ENCODE measurements at regions not wholly inside any gene's neighbourhood (a gene's known extent, or its start where the extent isn't known, plus 50 kb on each side); places are given as distances from the start of the nearest gene placed in this dataset.
"Not testable (repeated sequence)": the region's sequence is repeated elsewhere in the genome, so short reads cannot be mapped to it uniquely, and the experiment has no call there.

DNA sequence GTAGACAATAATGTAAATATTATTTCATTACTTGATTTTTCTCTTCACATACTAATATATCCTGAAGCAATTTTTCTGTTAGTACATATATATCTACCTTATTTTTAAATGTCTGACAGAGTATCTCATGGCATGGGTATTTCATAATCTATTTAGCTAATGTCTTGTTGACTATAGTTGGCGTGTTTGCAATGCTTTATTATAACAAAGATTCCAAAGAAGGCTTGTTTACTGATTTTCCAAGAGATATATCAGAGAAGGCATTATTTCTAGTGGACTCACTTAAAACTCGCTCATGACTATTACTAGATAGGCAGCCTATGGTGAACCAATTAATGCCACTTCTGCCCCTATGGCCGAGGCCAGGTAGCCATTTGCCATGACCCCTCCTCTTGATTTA, 152.4 kb upstream of the RORA start:
- Mint-ChIP-seq H3K36me3 (no peaks in the 10 kb centered on the region), H3K9me3 (peaks cover 1 to 5% of the 10 kb centered on the region in 2 donors), H3K27ac (no peak overlapping the region), H3K27me3 (no peaks in the 10 kb centered on the region), H3K4me1 (no peaks in the 10 kb centered on the region), H3K4me3 (no peak overlapping the region)
- DNase-seq (no peak), ATAC-seq (replicated peaks) (no peak)

DNA sequence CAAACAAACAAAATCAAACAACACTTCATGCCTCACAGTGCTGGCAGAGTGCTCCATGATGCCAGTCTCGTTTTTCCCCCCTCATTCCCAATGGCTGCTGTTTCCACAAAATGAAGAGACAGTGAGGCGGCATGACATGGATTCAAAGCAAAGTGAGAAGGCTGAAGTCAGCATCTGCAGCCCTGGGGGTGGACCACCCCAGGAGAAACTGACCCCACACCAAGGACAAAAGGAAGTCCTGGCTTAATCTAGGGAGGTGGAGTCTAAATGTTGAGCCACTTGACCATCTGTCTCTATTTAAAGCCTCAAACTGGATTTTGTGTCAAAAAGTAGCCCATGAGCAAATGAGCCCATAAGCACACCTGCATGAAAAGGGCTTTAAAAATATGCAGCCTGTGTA, 151.2 kb upstream of the RORA start:
- Mint-ChIP-seq H3K4me3 (no peak overlapping the region), H3K27me3 (no peaks in the 10 kb centered on the region), H3K36me3 (no peaks in the 10 kb centered on the region), H3K9me3 (peaks cover 1 to 8% of the 10 kb centered on the region in 2 donors), H3K4me1 (no peaks in the 10 kb centered on the region), H3K27ac (no peak overlapping the region)
- no peak for DNase-seq
- no peak for ATAC-seq (replicated peaks)

DNA sequence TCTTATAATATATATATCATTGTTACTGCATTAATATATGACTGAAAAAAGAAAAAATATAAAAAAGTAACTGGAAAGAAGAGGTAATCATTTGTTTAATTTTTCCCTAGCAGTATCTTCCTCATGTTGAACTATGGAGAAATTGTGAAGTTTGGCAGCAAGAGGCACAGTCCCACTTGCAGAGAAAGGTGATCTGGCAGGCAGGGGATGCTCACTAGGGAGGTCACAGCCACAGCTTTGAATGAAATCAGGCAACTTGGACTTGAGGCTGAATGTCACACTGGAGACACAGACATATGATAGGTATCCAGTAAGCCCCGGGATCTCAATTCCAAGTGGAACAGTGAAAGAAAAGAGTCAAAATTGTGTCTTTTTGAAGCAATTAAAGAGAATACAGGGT, 149.9 kb upstream of the RORA start:
- Mint-ChIP-seq H3K4me1 (no peaks in the 10 kb centered on the region), H3K27ac (no peak overlapping the region), H3K36me3 (no peaks in the 10 kb centered on the region), H3K4me3 (no peak overlapping the region), H3K27me3 (no peaks in the 10 kb centered on the region), H3K9me3 (peaks cover 0 to 3% of the 10 kb centered on the region in 2 donors)
- ATAC-seq (replicated peaks) (no peak), DNase-seq (no peak)

DNA sequence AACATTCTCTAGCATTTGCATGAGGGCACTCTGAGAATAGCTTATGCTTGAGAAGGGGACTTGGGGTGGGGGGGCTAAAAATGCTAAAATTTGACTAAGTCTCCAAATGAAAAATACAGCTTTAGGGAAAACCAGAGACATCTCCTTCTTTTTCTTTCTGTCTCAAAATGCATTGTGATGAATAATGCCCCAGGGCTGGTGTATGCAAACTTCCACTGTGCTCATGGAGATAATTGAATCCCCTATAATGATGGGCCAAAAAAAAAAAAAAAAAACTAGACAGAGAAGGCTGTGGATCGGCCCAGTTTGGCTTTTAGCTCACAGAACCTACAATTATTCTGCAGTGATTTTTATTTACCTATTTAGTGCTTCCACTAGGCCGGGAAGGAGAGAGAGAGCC, 147.9 kb upstream of the RORA start:
- Mint-ChIP-seq H3K9me3 (peaks cover 0 to 7% of the 10 kb centered on the region in 2 donors), H3K4me1 (no peaks in the 10 kb centered on the region), H3K36me3 (no peaks in the 10 kb centered on the region), H3K4me3 (no peak overlapping the region), H3K27me3 (no peaks in the 10 kb centered on the region), H3K27ac (no peak overlapping the region)
- DNase-seq (no peak), ATAC-seq (replicated peaks) (no peak)

DNA sequence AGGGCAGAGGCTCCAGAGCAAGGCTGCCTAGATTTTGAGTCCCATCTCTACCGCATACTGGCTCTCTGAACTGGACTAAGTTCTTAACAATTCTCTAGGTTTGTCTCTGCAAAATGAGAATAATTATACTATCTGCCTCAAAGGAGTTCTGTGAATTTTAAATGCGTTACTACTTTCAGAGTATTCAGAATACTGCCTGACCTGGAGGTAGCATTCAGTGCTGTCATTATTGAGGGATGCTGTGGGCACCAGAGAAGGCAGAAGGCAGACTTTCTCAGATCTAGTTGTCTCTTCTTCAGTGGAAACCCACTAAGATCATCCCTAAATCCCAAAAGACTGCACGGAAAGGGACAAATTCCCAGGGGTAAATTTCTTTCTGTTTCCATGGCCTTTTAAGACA, 147.4 kb upstream of the RORA start:
- H3K4me1 Mint-ChIP-seq = no peaks in the 10 kb centered on the region
- H3K9me3 Mint-ChIP-seq = peaks cover 0 to 7% of the 10 kb centered on the region in 2 donors
- no peaks in the 10 kb centered on the region for H3K36me3 Mint-ChIP-seq
- ATAC-seq (replicated peaks) = no peak
- H3K27ac Mint-ChIP-seq = no peak overlapping the region
- H3K4me3 Mint-ChIP-seq = no peak overlapping the region
- no peak for DNase-seq
- H3K27me3 Mint-ChIP-seq = no peaks in the 10 kb centered on the region

DNA sequence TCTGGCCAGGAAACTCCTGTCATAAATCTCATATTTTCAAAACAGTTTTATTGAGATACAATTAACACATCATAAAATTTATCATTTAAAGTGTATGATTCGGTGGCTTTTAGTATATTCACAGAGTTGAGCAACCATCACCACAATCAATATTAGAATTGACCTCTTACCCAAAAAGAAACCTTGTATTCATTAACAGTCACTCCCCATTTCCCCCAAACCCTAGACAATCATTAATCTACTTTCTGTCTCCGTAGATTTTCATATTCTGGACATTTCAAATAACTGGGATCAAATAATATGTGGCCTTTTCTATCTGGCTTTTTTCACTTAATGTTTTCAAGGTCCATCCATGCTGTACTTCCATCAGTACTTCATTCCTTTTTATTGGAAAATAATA, 145.7 kb upstream of the RORA start:
- peaks cover 0 to 4% of the 10 kb centered on the region in 2 donors for H3K27me3 Mint-ChIP-seq

DNA sequence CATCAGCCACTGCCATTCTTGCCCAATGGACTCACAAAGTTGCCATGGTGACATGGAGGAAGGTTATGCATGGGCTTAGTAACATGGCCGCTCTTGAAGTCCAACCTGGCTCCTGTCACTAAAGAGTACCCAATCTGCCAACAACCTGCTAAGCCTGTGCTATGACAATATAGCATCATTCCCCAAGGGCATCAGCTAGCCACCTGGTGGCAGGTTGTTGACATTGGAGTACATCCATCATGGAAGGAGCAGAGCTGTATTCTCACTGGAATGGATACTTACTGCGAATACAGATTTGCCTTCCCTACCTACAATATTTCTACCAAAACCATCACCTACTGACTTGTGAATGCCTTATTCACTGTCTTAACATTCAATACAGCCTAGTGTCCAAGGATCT, 138.9 kb upstream of the RORA start:
- DNase-seq (no peak), ATAC-seq (replicated peaks) (no peak)
- H3K27me3 Mint-ChIP-seq = peaks cover 0 to 4% of the 10 kb centered on the region in 2 donors
- peaks cover 5 to 19% of the 10 kb centered on the region in 2 donors for H3K9me3 Mint-ChIP-seq
- H3K4me1 Mint-ChIP-seq = no peaks in the 10 kb centered on the region
- H3K4me3 Mint-ChIP-seq = no peak overlapping the region
- H3K36me3 Mint-ChIP-seq = peaks cover 0 to 3% of the 10 kb centered on the region in 2 donors
- H3K27ac Mint-ChIP-seq = no peak overlapping the region

More for the DNA sequence above, 145.7 kb upstream of the RORA start:
- Mint-ChIP-seq H3K4me1 (no peaks in the 10 kb centered on the region), H3K36me3 (no peaks in the 10 kb centered on the region), H3K4me3 (no peak overlapping the region), H3K9me3 (peaks cover 0 to 11% of the 10 kb centered on the region in 2 donors), H3K27ac (no peak overlapping the region)
- no peak for ATAC-seq (replicated peaks)
- DNase-seq = no peak

DNA sequence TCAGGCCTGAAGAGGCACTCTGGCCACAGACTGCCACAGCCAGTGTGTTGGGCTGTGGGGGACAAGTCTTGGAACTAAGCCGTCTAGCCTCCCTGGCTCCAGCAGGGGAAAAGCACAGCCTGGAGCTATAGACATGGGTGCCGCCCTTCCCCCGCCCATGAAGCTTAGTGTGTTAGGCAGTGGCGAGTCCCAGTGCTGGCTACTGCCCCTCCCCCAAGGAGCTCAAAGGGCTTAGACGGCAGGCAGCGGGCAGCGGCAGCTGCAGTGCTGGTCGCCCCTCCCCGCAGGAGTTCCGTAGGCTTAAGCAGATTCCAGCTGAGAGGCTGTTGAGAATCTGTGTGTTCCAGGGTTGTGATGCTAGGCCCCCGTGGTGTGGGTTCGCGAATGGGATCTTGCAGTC, 135.8 kb upstream of the RORA start:
- DNase-seq = no peak
- no peaks in the 10 kb centered on the region for H3K4me1 Mint-ChIP-seq
- no peak overlapping the region for H3K4me3 Mint-ChIP-seq
- H3K27me3 Mint-ChIP-seq = no peaks in the 10 kb centered on the region
- ATAC-seq (replicated peaks) = no peak
- H3K9me3 Mint-ChIP-seq = peaks cover 14 to 28% of the 10 kb centered on the region in 2 donors
- no peak overlapping the region for H3K27ac Mint-ChIP-seq
- H3K36me3 Mint-ChIP-seq = peaks cover 0 to 3% of the 10 kb centered on the region in 2 donors

DNA sequence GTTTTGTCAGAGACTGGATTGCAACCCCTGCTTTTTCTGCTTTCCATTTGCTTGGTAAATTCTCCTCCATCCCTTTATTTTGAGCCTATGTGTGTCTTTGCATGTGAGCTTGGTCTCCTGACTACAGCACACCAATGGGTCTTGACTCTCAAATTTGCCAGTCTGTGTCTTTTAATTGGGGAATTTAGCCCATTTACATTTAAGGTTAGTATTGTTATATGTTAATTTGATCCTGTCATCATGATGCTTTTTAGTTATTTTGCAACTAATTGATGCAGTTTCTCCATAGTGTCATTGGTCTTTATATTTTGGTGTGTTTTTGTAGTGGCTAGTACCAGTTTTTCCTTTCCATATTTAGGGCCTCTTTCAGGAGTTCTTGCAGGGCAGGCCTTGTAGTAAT, 133.8 kb upstream of the RORA start:
- peaks cover 16 to 28% of the 10 kb centered on the region in 2 donors for H3K9me3 Mint-ChIP-seq
- H3K27ac Mint-ChIP-seq; ATAC-seq (replicated peaks): not testable (repeated sequence)

DNA sequence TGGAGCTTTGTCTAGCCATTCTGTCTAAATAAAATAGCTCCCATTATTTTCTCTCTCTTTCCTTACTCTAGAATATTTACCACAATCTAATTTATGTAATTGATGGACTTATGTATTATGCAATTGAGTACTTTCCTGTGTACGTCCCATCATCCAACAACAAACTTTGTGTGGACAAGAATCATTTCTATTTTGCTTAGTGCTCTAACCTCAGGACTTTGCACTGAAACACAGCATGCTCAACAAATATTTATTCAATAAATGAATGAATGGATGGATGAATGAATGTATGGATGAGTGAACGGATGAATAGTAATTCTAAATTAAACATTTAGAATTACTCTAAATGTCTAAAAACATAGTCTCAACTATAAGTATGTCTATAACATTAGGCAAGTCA, 115.2 kb upstream of the RORA start:
- no peak for ATAC-seq (replicated peaks)

More for the DNA sequence above, 133.8 kb upstream of the RORA start:
- H3K36me3 Mint-ChIP-seq, H3K4me3 Mint-ChIP-seq, H3K4me1 Mint-ChIP-seq, DNase-seq, H3K27me3 Mint-ChIP-seq: not testable (repeated sequence)

DNA sequence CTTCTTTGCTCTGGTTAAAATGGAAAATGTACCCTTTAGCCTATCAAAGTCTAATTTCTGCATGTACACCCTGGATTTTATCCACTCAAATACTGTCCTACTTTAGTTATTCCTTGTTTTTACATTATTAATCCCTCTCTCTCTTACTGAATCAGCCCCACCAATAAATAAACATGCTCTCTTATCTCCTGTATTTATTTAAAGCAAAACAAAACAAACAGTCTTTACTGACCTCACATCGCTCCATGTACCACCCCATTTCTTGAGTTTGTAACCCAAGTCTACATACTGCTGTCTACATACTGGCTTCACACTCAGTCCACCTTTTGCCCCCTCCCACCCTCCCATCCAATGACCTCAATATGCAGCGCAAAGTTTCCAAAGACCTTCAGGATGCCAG, 113.3 kb upstream of the RORA start:
- H3K9me3 Mint-ChIP-seq = peaks cover 4 to 8% of the 10 kb centered on the region in 2 donors
- DNase-seq (no peak), ATAC-seq (replicated peaks) (no peak)
- no peaks in the 10 kb centered on the region for H3K36me3 Mint-ChIP-seq
- no peaks in the 10 kb centered on the region for H3K27me3 Mint-ChIP-seq
- no peak overlapping the region for H3K27ac Mint-ChIP-seq
- no peak overlapping the region for H3K4me3 Mint-ChIP-seq
- H3K4me1 Mint-ChIP-seq = no peaks in the 10 kb centered on the region

More for the DNA sequence above, 115.2 kb upstream of the RORA start:
- H3K9me3 Mint-ChIP-seq = peaks cover 4 to 8% of the 10 kb centered on the region in 2 donors
- no peaks in the 10 kb centered on the region for H3K27me3 Mint-ChIP-seq
- H3K36me3 Mint-ChIP-seq = no peaks in the 10 kb centered on the region
- DNase-seq = no peak
- H3K4me1 Mint-ChIP-seq = no peaks in the 10 kb centered on the region
- H3K4me3 Mint-ChIP-seq = no peak overlapping the region
- no peak overlapping the region for H3K27ac Mint-ChIP-seq

DNA sequence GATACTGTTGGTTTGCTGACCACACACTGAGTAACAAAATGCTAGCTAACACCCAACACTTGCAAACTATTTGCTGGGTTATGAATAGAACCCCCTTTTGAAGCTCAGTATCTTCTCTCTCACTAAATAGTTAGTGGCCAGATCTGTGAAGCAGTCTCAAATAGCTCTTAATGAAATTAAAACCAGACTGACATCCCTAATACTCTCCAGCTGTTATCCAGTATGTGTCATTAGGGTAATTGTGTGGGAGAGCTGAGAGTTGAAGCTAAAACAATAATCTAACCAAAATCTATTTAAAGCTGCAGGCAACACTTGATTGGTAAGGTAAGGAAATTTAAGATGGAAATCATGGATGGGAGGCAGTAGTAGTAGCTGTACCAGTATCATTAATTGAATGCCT, 110.4 kb upstream of the RORA start:
- no peak for DNase-seq
- ATAC-seq (replicated peaks) = no peak
- Mint-ChIP-seq H3K9me3 (peaks cover 4 to 8% of the 10 kb centered on the region in 2 donors), H3K27me3 (no peaks in the 10 kb centered on the region), H3K36me3 (no peaks in the 10 kb centered on the region), H3K4me3 (no peak overlapping the region), H3K4me1 (no peaks in the 10 kb centered on the region), H3K27ac (no peak overlapping the region)

DNA sequence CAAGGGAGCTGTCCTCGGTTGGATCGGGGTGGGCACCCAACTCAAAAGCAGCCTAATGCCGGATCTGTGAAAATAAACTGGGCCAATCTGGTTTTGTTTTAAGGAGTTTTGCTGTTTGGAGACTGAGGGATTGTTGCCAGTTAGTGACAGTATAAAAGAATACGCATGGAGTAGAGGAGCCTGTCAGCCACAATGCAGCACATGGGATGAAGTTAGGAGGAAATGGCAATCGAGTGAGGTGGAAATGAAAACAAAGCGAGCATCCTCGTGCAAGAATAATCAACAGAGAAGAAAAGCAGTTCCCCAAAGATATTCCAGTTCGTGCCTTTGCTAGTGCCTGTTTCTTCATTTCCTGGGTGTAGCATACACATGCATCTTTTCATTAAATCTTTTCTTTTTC, 108.4 kb upstream of the RORA start:
- Mint-ChIP-seq H3K9me3 (peaks cover 0 to 5% of the 10 kb centered on the region in 2 donors), H3K4me3 (no peak overlapping the region), H3K4me1 (no peaks in the 10 kb centered on the region), H3K27ac (no peak overlapping the region), H3K36me3 (no peaks in the 10 kb centered on the region), H3K27me3 (no peaks in the 10 kb centered on the region)
- DNase-seq (no peak), ATAC-seq (replicated peaks) (no peak)

DNA sequence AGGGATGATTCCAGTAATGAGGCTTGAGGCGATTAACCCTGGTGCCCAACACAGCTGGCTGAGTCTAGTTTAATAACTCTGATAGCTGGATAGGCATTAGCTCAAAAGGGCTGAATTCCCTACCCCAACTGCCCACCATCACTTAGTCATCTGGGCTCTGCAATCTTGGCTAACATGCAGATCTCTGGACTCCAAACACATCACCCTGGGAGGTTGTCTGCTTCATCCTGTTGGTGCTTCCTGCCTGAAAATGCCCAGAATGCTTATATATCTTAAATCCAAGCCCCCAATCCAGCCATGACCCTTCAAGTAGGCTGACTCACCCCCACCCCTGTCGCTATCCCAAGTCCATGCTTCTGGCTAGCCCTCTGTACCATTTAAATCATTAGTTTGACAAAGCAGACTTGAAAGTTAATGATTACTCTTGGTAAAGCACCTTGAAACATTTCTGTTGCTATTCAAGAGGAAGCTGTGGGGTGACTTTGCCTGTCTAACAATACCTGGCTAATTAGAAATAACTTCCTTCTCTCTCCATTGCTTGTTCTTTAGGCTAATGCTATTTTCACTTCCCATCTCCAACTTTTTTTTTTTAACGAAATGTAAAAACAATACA, 107.0 kb upstream of the RORA start:
- H3K4me1 Mint-ChIP-seq = no peaks in the 10 kb centered on the region
- H3K9me3 Mint-ChIP-seq = peaks cover 0 to 3% of the 10 kb centered on the region in 2 donors
- no peak for DNase-seq
- no peak overlapping the region for H3K4me3 Mint-ChIP-seq
- no peak overlapping the region for H3K27ac Mint-ChIP-seq
- no peaks in the 10 kb centered on the region for H3K36me3 Mint-ChIP-seq
- peaks cover 0 to 6% of the 10 kb centered on the region in 2 donors for H3K27me3 Mint-ChIP-seq
- ATAC-seq (replicated peaks) = no peak

DNA sequence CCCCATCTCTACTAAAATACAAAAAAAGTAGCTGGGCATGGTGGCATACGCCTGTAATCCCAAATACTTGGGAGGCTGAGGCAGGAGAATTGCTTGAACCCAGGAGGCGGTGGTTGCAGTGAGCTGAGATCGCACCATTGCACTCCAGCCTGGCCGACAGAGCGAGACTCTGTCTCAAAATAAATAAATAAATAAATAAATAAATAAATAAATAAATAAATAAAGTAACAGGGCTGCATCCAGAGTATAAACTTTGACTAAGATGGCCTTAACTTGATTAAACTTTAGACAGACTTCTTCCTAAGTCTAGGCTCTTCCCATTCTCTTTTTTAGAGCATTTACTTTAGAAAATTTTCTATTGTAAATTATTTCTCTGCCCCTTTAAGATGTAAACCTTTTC, 105.6 kb upstream of the RORA start:
- not testable (repeated sequence) for H3K9me3 Mint-ChIP-seq; H3K27ac Mint-ChIP-seq; H3K4me1 Mint-ChIP-seq; H3K4me3 Mint-ChIP-seq; H3K36me3 Mint-ChIP-seq; ATAC-seq (replicated peaks); DNase-seq; H3K27me3 Mint-ChIP-seq

DNA sequence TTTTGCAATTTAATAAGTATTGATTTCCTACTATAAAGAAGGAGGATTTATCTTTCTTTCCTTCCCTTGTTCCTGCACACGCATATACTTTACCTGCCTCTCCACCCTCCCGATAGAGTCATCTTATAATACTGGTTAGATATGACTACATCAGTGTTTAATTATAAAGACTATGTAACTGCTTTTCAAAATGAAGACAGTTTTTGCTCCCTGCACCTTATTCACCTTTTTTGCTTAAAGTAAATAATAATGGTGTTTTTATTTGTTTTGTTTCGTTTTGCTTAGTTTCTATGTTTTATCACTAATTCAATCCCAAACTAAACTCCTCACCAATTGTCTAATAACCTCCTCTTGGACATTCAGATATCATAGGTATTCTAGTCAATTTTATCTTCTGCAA, 101.9 kb upstream of the RORA start:
- ATAC-seq (replicated peaks) (no peak), DNase-seq (no peak)
- no peak overlapping the region for H3K4me3 Mint-ChIP-seq
- peaks cover 0 to 3% of the 10 kb centered on the region in 2 donors for H3K4me1 Mint-ChIP-seq
- H3K36me3 Mint-ChIP-seq = no peaks in the 10 kb centered on the region
- peaks cover 0 to 6% of the 10 kb centered on the region in 2 donors for H3K27me3 Mint-ChIP-seq
- no peak overlapping the region for H3K27ac Mint-ChIP-seq
- H3K9me3 Mint-ChIP-seq = peaks cover 0 to 3% of the 10 kb centered on the region in 2 donors

All from stimulated activated naive B cell treated with anti-CD40 and anti-IgM and Interleukin-4, amounts not matched to agents 10 μg/mL and 1 μg/mL and 100 μg/mL, for 72 hours (primary cell).